ENCODE measurements at regions not wholly inside any gene's neighbourhood (a gene's known extent, or its start where the extent isn't known, plus 50 kb on each side); places are given as distances from the start of the nearest gene placed in this dataset.
"Not testable (repeated sequence)": the region's sequence is repeated elsewhere in the genome, so short reads cannot be mapped to it uniquely, and the experiment has no call there.

DNA sequence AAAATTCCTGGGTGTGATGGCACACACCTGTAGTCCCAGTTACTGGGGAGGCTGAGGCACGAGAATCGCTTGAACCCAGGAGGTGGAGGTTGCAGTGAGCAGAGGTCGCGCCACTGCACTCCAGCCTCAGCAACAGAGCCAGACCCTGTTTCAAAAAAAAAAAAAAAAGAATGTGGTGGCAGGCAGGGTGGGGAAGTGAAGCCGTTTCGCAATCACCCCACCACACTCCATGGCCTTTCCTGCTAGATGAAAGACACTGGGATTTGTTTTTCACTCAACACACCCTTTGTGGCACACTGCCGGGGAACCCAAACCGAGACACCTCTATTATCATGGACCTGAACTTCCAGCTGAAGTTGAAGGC, 172.4 kb upstream of the IQSEC1 start:
- DNase-seq: no peak

DNA sequence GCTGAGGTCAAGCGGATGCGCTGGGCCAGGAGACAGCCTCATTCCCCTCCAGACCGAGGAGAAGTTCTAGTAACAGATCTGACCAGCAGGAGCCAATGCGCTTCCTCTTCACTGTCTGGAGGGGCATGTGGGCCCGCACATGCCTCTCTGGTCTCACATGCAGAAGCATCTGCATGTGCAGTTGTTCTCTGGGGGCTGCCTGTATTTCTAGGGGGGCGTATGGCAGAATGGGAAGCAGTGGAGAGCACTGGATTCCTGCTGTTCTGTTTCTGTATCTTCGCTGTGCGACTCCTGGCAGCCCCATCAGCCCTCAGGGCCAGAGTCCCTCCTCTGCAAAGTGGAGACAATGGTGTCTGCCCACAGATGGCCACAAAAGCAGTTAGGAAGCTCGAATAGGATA, 170.4 kb upstream of the IQSEC1 start:
- no peak for DNase-seq

DNA sequence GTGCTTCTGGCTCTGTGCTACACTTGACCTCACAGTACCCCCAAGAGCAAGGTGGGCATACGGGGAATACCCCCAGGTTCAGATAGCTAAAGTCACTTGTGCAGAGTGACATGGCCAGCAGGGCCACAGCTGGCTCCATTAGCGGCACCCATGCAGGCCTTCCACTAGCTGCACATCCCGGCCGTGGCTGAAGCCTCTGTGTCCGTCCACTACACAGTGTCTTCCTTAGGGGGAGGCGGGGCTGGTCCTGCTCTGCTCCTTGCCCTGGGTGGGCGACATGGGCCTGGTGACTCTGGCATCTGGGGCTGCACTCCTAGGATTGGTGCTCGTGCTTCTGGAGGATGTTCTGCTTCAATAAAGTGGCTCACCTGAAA, 169.1 kb upstream of the IQSEC1 start:
- DNase-seq: no peak

DNA sequence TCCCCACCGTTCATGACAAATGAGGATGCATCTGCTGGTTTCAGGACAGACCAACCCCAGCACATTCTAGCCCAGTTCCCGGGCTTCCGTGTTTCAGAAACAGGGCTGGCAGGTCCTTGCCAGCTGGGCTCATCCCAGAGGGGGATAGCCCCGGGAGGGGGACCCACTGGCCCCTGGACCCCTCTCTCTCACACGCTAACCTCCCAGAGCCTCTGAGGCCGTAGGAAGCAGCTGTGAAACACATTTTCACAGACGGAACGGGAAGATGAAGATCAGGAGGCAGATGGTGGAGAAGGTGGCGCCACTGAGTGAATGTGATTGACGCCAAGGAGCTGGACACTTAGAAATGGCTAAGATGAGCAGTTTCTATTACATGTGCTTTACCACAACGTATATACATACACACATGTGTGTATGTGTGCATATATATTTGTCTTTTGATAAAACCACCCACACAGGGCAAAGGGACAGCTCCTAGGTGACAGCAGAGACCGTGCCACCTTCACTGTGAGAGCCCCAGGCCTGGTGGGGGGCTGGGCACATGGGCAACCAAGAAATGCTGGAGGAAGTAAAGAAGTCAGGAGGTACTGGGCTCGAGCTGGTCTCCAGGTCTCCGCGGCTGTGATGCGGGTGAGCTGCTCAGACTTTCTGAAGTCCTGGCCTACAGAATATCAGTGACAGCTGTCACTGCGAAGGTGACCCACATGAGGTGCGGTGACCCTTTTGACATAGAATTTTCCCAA, 168.6 kb upstream of the IQSEC1 start:
- DNase-seq: no peak

DNA sequence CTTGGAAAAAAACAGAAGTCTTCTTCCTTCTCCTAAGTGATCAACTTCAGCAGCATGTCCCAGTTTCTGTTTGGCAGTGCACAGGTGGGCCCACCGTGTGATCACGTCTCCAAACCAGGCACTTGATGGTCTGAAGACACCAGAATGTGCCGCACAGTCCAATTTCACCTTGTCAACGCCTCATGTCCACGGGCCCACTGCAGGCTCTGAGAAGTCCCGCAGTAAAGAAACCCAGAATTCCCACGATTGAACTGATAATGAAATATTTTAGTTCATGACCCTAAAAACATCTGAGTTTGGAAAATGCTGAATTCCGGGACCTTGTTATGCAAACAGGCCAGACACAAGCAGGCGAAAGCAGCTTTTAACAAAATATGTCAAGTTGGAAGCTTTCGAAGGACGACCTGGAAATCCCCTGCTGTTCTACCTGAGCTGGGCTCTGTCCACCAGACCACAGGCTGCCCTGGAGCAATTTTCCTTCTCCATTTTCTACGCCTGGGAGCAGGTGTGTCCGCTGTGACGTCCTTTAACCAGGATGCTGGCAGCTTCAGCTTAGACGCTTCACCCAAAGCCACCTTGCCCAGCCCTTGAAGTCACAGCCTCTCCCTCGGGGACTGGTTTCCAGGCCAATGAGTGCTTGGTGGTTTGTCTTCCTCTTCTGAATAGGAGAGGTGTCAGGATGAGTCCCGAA, 167.8 kb upstream of the IQSEC1 start:
- DNase-seq: no peak

DNA sequence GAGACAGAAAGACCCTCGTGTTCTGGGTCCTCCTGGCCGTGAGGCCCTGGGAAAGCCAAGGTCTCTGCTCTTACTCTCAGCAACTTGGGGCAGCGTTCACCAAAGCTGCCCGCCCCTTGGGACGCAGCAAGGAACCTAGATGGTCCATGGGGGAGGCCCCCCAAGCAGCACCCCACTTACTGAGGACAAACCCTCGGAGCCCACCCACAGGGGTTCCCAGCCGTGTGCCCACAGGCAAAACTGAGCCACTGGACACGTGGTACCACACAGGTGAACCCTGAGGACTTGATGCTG, 166.2 kb upstream of the IQSEC1 start:
- DNase-seq: no peak

DNA sequence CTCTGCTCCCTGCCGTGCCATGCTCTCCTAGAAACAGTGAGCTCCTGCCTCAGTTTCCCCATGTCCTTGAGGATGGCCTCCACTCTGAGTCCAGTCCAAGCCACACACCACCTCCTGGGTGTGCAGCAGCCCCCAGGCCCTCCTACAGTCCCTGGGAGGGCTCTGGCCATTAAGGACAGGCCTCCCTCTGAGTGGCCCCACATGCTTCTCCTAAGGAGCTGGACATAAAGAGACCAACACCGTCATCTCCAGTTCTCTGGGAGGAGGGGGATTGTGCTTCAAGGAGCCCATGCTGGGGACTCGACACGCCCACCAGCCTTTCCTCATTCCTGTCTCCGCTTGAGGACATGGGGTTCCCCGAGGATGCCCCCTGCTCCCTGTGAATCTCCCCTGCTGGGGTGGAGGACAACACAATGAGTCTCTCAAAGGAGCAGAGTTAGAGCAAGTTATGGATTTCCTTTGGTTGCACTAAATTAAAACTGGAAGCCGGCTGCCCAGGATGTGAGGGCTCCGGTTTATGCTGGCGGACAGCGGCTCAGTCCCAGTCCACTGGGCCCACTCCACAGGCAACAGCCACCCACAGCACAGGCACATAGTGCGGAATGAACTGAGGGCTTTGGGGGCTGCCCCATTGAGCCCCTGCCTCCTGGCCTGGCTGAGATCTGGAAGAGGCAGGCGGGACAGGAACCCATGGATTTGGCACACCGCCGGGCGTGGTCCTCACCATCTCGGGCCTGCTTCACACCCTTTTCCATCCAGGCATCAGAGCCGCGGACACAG, 165.6 kb upstream of the IQSEC1 start:
- DNase-seq: no peak

DNA sequence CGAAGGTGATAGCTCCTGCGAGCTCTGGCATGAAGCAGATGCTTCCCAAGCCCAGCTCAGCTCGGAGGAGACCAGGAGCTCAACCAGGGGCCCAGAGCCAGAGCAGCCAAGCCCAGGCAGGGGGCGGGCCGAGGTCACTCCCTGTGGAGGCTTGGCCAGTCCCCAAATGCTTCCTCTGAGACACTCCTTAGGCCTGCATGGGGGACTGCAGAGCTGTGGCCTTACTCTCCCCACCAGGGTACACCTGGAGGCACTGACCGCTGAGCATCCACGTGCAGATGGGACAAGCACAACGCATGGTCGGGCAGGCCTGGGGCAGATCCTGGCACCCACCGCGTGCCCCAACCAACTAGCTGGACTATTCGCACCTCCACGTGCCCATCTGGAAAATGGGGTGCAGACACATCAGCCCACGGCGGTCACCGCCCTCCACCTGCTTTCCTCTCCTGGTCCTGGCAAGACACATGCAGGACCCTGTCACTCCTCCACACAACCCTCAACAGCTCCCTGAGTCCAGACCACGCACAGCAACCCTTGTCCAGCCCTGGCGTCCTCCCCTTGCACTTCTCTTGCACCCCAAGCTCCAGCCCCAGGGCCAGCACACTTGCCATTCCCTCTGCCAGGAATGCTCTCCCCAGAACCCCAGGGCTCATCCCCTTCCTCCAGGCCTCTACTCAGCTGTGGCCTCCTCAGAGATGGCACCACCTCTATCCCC, 164.7 kb upstream of the IQSEC1 start:
- no peak for DNase-seq

DNA sequence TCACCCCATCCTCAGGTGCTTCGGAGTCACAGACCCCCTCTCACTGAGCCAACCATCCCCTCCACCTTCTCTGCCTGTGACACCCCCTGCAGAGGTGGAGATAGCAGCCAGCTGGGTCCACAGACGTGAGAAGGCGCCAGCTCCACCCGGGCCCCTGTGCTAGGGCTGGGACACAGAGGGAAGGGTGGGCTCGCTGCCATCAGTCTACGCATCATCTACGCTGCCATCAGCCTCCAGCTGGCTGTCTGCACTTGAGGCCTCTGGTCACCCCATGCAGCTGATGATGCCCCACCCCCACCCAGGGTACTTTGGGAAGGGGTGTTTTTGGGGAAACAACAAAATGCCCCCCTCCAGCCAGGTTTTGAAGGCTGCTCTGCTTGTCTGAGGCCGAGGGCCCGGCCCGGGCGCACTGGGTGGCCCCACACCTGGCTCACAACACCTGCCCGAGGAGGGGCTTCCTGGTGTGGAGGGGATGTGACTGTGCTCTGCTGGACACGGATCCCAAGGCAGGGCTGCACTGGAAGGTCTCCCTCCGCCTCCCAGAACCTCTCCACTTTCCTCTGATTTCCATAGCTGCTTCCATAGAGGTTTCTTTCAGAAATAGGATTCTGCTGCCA, 163.4 kb upstream of the IQSEC1 start:
- DNase-seq: no peak

DNA sequence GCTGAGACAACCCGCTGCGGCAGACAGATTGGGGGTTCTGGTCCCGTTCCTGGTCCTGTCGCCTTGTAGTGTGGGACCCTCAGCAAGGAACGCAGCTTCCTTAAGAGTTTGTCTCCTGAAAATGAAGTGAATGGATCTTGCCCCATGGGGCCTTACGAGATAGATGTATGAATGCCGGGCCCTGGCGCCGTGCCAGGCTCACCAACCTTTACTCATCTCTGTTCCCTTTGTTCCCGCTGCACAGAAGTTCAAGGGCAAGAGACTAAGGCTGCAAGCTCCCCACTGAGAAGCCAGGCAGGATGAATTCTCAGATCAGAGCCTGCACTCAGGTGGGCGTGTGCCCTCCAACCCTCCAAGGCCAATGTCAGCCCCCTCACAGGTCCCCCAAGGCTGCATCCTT, 162.7 kb upstream of the IQSEC1 start:
- no peak for DNase-seq

DNA sequence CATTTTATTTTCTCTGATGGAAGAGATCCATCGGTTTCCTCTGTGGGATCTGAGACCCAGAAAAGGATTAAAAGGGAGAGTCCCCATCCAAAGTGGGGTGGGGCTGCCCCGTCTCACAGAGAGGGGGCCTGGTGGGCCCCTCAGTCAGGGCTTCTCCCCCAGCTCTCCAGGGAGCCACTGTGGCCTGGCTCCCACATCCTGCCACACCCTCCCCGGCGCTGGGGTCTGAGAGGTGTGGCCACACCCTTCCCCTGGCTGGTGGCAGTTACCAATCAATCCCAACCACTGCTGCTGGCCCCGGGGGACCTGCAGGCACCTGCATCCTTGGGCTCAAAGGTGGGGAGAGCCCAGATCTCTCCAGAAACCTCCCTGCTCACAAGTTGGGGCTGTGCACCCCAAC, 161.8 kb upstream of the IQSEC1 start:
- DNase-seq: no peak

DNA sequence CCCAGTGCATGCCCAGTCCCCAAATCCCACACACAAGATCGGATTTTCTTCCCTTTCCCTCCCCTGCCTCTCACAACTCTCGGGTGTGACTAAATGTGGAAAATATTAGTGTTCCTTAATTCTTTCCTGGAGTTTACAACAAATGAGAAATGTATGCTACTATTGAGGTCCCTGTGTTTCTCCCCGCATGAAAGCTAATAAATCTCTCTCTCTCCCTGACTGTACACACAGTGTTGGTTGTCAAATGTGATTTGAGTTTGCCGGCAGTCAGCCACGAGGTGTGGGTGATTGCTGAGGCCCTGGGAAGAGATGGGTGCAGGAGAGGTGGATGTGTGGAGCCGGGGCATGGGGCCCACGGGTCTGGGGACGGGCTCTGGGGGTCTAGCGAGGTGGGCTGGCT, 161.4 kb upstream of the IQSEC1 start:
- no peak for DNase-seq

DNA sequence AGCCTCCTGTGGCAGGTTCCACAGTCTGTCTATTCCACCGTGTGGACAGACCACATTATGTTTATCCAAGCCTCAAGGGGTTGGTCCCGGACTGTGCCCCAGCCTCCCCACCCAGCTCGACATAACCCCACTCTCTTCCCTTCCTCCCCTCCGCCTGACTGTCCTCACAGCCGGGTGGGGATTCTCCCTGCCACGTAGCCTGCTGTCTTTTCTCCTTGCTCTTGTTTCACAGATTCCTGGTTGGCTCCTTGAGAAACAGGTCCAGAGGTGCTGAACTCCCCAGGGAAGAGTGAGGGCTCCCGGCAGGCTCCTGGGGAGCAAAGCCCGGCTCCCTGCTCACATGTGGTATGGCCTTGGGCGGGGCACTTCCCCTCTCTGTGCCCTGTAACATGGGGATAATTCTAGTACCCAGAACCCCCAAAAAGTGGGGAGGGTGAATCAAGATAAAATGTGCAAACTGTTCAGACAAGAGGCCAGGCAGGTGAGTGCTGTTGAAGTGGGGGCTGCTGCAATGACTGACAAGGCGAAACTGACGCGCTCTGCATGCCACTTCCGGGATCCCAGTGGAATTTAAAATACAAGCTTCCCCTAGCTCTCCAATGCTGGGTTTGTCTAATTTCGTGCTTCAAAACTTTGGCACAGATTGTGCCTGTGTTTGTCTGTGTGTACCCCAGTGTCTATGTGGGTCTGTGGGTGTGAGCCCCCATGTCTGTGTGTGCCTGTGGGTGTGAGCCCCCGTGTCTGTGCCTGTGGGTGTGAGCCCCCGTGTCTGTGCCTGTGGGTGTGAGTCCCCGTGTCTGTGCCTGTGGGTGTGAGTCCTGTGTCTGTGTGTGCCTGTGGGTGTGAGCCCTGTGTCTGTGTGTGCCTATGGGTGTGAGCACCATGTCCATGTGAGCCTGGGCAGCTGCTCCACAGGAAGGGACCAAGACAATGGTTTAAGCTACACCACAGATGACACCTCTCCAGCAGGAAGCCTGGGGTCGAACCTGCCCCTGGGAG, 160.6 kb upstream of the IQSEC1 start:
- no peak for DNase-seq

DNA sequence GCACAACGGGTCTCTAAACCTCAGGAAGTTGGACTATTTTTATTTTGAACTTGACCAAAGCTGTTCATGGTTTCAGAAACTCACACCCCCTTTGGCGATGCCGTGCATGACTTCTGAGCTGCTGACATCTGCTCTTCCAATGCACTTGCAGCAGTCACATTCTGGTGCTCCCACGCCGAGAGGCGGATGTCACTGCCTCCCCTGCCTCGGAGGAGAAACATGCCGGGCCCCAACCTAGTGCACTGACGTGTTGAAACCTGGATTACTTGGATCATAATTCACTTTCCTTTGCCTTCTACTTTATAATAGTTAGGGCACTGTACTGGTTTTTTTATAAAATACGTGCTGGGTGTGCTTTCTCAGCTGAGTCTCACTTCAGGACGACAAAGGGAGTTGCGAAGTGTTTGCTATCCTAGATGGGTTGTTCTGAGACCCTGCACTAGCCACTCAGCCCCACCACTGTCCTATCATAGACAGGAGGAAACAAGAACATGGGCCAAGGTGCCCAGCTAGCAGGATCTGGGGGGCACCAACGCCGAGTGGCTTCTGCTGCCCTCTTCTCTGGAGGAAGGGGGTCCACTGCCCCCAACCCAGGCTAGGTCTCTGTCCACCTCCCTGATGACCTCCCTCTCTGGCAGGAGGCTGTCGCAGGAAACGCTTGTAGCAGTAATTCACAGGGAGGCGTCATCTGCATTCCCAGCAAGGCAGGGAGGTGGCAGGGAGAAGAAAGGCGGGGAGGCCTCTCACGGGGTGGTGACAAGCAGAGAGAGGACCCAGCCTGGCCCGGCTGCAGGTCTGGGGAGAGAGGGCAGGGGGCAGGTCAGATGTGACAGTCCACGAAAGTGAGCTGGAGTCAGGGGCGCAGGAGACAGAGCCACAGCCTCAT, 158.8 kb upstream of the IQSEC1 start:
- DNase-seq: no peak

DNA sequence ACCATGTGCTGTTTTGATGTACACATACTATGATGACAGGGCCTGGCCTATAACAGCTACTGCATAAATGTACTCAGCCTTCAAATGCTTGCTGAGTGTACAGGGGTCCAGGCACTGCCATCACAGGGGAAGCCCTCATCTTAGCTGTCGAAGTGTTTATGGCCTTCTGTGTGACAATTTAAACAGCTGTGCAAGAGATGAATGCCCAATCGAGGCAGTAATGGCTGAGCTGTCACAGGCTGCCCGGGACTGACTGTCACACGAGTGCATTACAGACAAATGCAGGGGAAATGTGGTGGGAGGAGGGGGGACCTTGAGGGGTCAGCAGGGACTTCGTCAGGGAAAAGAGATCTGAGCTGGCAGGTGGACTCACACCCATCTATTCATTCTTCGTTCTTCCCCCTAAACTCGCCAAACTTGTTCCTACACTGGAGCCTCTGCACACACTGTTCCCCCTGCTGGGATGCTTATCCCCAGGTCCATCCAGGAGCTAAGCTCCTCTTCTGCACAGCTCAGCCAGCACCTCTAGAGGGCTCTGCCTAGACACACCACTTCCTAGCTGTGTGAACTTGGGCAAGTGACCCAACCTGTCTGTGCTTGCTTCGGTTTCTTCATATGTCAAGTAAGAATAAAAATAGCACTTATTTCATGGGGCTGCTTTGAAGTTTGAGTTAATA, 156.2 kb upstream of the IQSEC1 start:
- DNase-seq: no peak

DNA sequence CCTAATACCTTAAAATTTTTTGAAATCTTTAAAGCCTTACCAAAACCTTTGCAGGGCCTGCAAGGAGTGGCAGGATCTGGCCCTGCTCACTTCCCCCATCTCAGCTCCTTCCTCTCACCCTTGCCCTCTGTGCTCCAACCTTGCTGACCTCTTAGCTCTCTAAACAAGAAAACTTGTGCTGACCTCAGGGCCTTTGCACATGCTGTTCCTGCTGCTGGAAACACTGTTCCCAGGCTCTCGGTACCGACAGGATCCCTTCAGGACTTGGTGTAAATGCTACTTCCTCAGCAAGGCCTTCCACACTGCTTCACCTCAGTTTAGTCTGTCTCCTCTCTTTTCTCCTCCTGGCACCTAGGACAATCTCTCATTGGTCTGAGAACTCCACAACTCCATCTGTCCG, 155.4 kb upstream of the IQSEC1 start:
- DNase-seq: no peak

DNA sequence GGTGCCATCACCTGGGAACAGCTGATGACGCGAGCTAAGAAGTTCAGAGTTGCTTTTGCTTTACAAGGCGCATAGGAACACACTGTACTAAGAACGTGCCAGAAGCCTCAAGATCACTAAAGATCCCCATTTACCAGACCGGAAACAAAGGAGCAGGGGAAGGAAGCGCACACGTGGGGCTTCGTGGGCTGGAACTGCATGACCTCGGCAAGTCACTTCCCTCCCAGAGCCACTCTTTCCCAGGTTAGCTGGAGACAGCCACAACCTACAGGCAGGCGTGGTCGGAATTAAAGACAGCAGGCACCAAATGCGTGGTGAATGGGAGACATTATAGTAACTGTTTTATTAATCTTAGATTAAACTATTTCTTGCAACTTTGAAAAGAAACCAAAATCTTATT, 154.9 kb upstream of the IQSEC1 start:
- not testable (repeated sequence) for DNase-seq

DNA sequence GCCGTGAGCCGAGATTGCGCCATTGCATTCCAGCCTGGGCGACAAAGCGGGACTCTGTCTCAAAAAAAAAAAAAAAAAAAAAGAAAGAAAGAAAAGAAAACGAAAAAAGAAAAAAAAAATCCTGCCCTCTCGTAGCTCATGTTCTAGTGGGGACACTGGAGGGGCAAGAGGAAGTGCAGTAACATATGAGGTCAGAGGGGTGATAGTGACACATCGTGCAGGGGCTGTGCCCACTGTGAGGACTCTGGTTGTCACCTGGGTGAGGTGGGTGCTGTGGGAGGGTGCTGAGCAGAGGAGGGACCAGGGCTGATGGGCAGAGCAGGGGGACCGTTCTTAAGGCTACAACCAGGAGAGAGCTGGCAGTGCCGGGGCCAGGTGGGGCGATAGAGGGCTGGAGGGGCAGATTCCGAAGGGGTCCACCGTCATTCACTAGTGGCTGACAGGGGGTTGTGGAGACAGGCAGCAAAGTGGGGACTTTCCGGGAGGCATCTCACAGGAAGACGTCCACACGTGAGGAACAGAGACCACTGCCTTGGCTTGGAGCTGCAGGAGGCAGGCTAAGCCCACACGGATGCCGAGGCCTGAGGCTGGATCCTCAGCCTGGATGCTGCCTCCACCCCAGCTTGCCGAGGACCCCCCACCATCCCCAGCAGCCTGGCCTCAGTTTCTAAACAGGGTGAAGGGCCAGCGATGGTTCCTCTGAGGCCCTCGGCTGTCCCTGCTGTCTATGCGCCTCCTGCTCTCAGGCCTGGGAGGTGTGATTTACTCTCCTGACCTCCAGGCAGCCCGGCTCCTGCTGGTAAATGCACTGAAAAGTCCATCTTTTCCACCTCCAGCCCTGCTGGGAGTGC, 154.3 kb upstream of the IQSEC1 start:
- DNase-seq: no peak

DNA sequence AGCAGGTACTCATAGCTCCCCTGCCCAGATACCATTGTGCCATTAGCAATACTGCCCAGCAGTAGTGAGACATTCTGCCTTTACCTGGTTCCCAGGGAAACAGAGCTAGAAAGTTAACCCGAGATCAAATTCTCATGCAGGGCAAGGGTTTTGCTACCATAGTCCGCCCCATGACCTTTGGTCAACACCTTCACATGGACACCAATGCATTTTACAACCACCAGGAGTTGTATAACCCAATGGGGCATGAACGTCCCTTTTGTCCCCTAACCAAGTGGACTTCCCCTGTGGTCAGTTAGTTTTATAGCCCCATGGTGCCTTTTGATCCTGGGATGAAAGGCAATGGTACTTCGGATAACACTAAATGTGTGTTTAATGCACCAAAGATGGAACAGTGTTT, 151.7 kb upstream of the IQSEC1 start:
- no peak for DNase-seq

All from fibroblast of skin of right quadriceps (primary cell).